ENCODE measurements at regions not wholly inside any gene's neighbourhood (a gene's known extent, or its start where the extent isn't known, plus 50 kb on each side); places are given as distances from the start of the nearest gene placed in this dataset.
"Not testable (repeated sequence)": the region's sequence is repeated elsewhere in the genome, so short reads cannot be mapped to it uniquely, and the experiment has no call there.

GRCh38 chr7:23913016-23913415, 203.0 kb downstream of the STK31 start:
- H3K9me3 Mint-ChIP-seq, result peaks cover 0 to 7% (median 5%) of the 10 kb centered on the region in 7 donors
- ATAC-seq (ENCODE audit: low read depth in 2 of 2), result no peak
- no peak overlapping the region for H3K27ac Mint-ChIP-seq
- H3K27me3 Mint-ChIP-seq, result peaks cover 2 to 9% (median 7%) of the 10 kb centered on the region in 3 donors
- no peak for DNase-seq
- no peaks in the 10 kb centered on the region for H3K4me1 Mint-ChIP-seq
- H3K36me3 Mint-ChIP-seq, result no peaks in the 10 kb centered on the region
- H3K4me3 Mint-ChIP-seq, result no peak overlapping the region

GRCh38 chr7:23915236-23915635, 205.2 kb downstream of the STK31 start:
- H3K4me1 Mint-ChIP-seq, result no peaks in the 10 kb centered on the region
- no peak overlapping the region for H3K4me3 Mint-ChIP-seq
- no peak overlapping the region for H3K27ac Mint-ChIP-seq
- no peaks in the 10 kb centered on the region for H3K36me3 Mint-ChIP-seq
- DNase-seq (no peak), ATAC-seq (ENCODE audit: low read depth in 2 of 2) (no peak)
- H3K27me3 Mint-ChIP-seq, result peaks cover 6 to 14% (median 6%) of the 10 kb centered on the region in 3 donors
- H3K9me3 Mint-ChIP-seq, result peaks cover 0 to 7% (median 5%) of the 10 kb centered on the region in 7 donors

- ATAC-seq (ENCODE audit: low read depth in 2 of 2) (no peak), DNase-seq (no peak)
- Mint-ChIP-seq H3K9me3 (no peaks in the 10 kb centered on the region), H3K36me3 (no peaks in the 10 kb centered on the region), H3K4me1 (no peaks in the 10 kb centered on the region), H3K4me3 (peak overlapping the region in 1 of 8 donors; percentile 23), H3K27me3 (peaks cover 6 to 14% (median 6%) of the 10 kb centered on the region in 3 donors), H3K27ac (no peak overlapping the region)
These were observed 208.3 kb downstream of the STK31 start for GRCh38 chr7:23918286-23918685.

DNA sequence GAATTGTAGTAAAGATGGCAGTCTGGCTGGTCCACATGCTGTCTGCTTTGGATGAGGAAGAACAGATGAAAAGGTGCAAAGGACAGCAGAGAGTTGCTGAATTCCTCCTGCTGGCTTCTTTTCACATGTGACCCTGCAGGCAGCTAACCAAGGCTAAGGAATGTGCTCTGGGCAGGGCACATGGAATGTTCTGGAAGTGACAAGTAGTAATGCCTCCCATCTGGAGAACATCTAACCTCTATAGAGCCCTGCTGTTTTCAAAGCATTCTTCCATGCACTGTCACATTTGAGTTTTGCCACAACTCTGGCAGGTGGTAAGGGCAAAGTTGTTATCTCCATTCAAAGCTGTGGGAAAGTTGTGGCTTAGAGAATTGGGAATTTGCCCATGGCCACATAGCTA, 208.8 kb downstream of the STK31 start:
- Mint-ChIP-seq H3K4me3 (no peak overlapping the region), H3K36me3 (no peaks in the 10 kb centered on the region), H3K27me3 (peaks cover 6 to 14% (median 6%) of the 10 kb centered on the region in 3 donors), H3K4me1 (no peaks in the 10 kb centered on the region), H3K9me3 (no peaks in the 10 kb centered on the region), H3K27ac (no peak overlapping the region)
- ATAC-seq (ENCODE audit: low read depth in 2 of 2) (no peak), DNase-seq (no peak)

DNA sequence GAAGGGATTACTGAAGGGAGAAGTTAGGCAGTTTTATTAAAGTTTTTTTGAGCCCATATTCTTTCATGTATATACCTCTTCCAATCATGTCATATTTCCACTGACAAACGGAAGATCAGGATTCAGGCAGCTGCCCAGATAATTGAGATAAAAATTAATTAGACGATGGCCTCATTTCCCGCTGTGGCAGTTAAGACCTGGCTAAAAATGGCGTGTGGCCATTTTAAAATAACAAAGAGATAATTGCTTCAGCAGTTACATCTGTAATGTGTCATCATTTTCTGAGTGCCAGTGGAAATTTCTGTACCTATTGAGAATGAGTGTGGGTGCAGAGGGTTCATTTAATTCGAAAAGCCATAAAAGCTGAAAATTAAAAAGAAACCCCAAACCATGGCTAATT, 215.1 kb downstream of the STK31 start:
- H3K4me3 Mint-ChIP-seq, result no peak overlapping the region
- H3K27me3 Mint-ChIP-seq, result peaks cover under 1 to 21% (median 5%) of the 10 kb centered on the region in 3 donors
- no peak overlapping the region for H3K27ac Mint-ChIP-seq
- H3K36me3 Mint-ChIP-seq, result no peaks in the 10 kb centered on the region
- ATAC-seq (ENCODE audit: low read depth in 2 of 2), result no peak
- no peaks in the 10 kb centered on the region for H3K4me1 Mint-ChIP-seq
- H3K9me3 Mint-ChIP-seq, result no peaks in the 10 kb centered on the region
- DNase-seq, result no peak

DNA sequence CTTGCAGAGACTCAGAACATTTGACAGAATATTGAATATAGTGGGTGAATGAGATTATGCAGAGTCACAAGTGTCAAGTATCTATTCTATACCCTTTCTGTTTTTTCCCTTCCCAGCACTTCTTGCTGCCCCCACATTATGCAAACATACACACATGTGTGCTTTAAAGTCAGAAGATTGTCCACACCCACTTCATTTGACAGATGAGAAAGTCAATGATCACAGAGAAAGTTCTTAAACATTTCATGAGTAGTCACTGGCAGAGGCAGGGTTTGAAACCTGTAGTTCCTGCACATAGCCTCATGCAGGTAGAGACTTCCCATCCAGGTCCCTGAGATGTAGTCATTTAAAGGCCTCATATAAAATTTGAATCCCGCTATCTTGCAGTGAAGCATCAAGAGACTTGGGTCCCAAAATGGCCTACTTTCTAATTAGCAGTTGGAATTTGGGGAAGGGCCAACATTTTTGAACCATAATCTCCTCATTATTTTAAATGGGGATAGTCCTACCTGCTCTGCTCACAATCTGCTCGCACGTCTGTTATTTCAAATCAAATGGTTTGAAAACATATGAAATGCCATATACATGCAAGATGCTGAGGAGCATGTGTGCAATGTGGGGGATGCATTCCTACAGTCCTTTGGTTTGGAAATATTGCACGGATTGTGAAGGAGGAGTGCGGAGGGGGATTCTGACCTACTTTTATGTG, 217.8 kb downstream of the STK31 start:
- no peaks in the 10 kb centered on the region for H3K36me3 Mint-ChIP-seq
- no peaks in the 10 kb centered on the region for H3K9me3 Mint-ChIP-seq
- H3K27me3 Mint-ChIP-seq, result peaks cover 5 to 21% (median 5%) of the 10 kb centered on the region in 3 donors
- no peak overlapping the region for H3K4me3 Mint-ChIP-seq
- H3K4me1 Mint-ChIP-seq, result no peaks in the 10 kb centered on the region
- DNase-seq, result no peak
- H3K27ac Mint-ChIP-seq, result peak overlapping the region in 2 of 6 donors; percentile 2 to 53
- ATAC-seq (ENCODE audit: low read depth in 2 of 2), result no peak

DNA sequence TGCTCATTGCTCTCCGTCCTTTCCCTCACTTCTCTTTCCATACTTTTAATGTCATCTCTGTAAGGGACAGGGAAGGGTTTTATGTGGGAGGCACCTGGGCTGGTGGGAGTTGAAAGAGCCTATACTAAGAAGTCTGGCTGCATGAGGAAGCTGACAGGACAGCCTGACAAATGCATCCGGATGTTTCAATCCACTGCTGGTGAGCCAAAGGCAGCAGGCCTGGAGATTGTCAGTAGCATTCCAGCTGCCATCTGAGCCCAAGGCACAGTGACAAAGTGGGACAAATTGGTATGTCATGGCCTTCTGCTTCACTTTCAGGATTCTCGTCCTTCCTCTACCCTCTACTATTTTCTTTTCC, 218.4 kb downstream of the STK31 start:
- no peak overlapping the region for H3K4me3 Mint-ChIP-seq
- peaks cover 5 to 21% (median 8%) of the 10 kb centered on the region in 3 donors for H3K27me3 Mint-ChIP-seq
- ATAC-seq (ENCODE audit: low read depth in 2 of 2) (no peak), DNase-seq (no peak)
- H3K36me3 Mint-ChIP-seq, result no peaks in the 10 kb centered on the region
- peak overlapping the region in 1 of 6 donors; percentile 53 for H3K27ac Mint-ChIP-seq
- no peaks in the 10 kb centered on the region for H3K4me1 Mint-ChIP-seq
- H3K9me3 Mint-ChIP-seq, result peaks cover 0 to 2% (median 0%) of the 10 kb centered on the region in 7 donors

DNA sequence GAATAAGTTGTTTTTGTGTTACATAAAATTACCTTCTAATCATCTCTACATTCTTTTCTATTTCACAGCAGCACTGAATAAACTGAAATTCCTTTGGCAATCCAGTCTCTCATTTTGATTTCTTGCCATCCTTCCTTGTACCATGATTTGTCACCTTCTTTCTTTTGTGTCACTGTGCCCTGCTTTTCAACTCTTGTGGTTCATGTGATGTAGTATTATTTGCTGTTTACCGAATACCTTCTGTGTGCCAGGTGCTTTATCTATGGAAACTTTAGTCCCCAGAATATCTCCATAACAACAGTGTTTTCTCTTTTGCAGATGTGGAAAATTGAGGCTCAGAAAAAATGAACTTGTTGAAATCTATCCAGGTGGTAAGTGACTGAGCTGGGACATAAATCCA, 220.3 kb downstream of the STK31 start:
- ATAC-seq (ENCODE audit: low read depth in 2 of 2) (no peak), DNase-seq (no peak)
- Mint-ChIP-seq H3K9me3 (peaks cover 0 to 11% (median 5%) of the 10 kb centered on the region in 7 donors), H3K4me1 (no peaks in the 10 kb centered on the region), H3K27me3 (peaks cover 6 to 15% (median 14%) of the 10 kb centered on the region in 3 donors), H3K36me3 (no peaks in the 10 kb centered on the region), H3K4me3 (no peak overlapping the region), H3K27ac (no peak overlapping the region)

DNA sequence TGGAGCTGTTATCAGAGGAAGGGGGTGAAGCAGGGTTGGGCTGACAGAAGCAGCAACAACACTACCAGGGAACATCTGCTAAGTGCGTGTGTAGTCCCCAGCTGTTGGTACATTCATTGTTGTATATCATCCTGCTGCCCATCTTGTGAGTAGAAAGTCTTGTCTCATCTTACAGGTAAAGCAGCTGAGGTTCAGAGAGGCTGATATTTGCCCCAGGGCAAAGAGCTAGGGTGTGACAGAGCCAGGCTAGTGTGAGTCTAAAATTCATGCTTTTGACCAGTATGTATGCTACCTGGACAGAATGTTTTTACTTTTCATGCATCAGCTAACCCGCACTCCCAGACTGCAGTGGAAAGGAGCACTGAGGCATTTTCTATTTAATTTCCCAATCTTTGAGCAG, 221.6 kb downstream of the STK31 start:
- DNase-seq (no peak), ATAC-seq (ENCODE audit: low read depth in 2 of 2) (no peak)
- Mint-ChIP-seq H3K4me3 (no peak overlapping the region), H3K36me3 (no peaks in the 10 kb centered on the region), H3K9me3 (peaks cover 0 to 13% (median 5%) of the 10 kb centered on the region in 7 donors), H3K27ac (no peak overlapping the region), H3K27me3 (peaks cover 10 to 15% (median 14%) of the 10 kb centered on the region in 3 donors), H3K4me1 (no peaks in the 10 kb centered on the region)

- H3K9me3 Mint-ChIP-seq, result peaks cover 0 to 20% (median 5%) of the 10 kb centered on the region in 7 donors
- H3K4me3 Mint-ChIP-seq, result no peak overlapping the region
- H3K4me1 Mint-ChIP-seq, result no peaks in the 10 kb centered on the region
- ATAC-seq (ENCODE audit: low read depth in 2 of 2) (no peak), DNase-seq (no peak)
- peaks cover 13 to 30% (median 24%) of the 10 kb centered on the region in 3 donors for H3K27me3 Mint-ChIP-seq
- H3K27ac Mint-ChIP-seq, result no peak overlapping the region
- H3K36me3 Mint-ChIP-seq, result no peaks in the 10 kb centered on the region
These were observed 228.2 kb downstream of the STK31 start for GRCh38 chr7:23938215-23938614.

- ATAC-seq (ENCODE audit: low read depth in 2 of 2) (no peak), DNase-seq (no peak)
- peaks cover 13 to 28% (median 26%) of the 10 kb centered on the region in 3 donors for H3K27me3 Mint-ChIP-seq
- peaks cover 0 to 20% (median 2%) of the 10 kb centered on the region in 7 donors for H3K9me3 Mint-ChIP-seq
- H3K36me3 Mint-ChIP-seq, result no peaks in the 10 kb centered on the region
- no peaks in the 10 kb centered on the region for H3K4me1 Mint-ChIP-seq
- no peak overlapping the region for H3K4me3 Mint-ChIP-seq
- no peak overlapping the region for H3K27ac Mint-ChIP-seq
These were observed 229.0 kb downstream of the STK31 start for GRCh38 chr7:23938937-23939552.

DNA sequence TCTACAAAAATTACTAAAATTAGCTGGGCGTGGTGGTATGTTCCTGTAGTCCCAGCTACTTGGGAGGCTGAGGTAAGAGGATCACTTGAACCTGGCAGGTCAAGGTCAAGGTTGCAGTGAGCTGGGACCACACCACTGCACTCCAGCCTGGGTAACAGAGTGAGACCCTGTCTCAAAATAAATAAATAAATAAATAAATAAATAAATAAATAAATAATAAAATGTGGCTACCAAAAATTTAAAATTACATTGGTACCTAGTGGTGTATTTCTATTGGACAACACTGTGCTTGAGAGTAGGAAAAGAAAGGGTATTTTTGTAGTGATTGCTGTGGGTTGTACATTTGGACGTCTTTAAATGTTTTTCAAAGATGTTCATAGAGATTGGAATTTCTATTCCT, 229.7 kb downstream of the STK31 start:
- DNase-seq; H3K4me3 Mint-ChIP-seq; H3K36me3 Mint-ChIP-seq; H3K4me1 Mint-ChIP-seq; H3K27ac Mint-ChIP-seq; ATAC-seq (ENCODE audit: low read depth in 2 of 2): not testable (repeated sequence)
- peaks cover 13 to 30% (median 28%) of the 10 kb centered on the region in 3 donors for H3K27me3 Mint-ChIP-seq
- H3K9me3 Mint-ChIP-seq, result peaks cover 3 to 20% (median 6%) of the 10 kb centered on the region in 7 donors

DNA sequence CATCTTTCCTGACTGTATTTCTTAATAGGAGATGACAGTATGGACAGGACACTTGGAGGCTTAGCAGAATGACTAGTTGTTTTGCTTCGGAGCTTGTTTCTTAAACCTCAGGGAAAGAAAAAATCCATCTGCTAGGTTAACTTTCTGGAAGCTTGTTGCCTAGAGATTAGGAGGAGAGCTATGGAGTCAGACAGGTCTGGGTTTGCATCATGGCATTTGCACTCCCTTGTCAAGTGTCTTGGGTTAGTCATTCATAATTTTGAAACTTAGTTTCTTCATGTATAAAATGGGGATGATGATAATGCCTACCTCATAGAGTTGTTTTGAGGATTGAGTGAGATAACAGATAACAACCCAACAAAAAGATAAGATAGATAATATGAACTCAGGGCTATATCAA, 231.5 kb downstream of the STK31 start:
- DNase-seq, result no peak

GRCh38 chr7:23942032-23942431, 232.0 kb downstream of the STK31 start:
- H3K4me1 Mint-ChIP-seq, result no peaks in the 10 kb centered on the region
- no peak for DNase-seq
- ATAC-seq (ENCODE audit: low read depth in 2 of 2), result no peak
- H3K36me3 Mint-ChIP-seq, result peaks cover 5 to 14% of the 10 kb centered on the region in 2 donors
- H3K27ac Mint-ChIP-seq, result no peak overlapping the region
- no peak overlapping the region for H3K4me3 Mint-ChIP-seq
- H3K27me3 Mint-ChIP-seq, result peaks cover 7 to 28% (median 27%) of the 10 kb centered on the region in 3 donors
- H3K9me3 Mint-ChIP-seq, result peaks cover 6 to 35% (median 17%) of the 10 kb centered on the region in 7 donors

More for the DNA sequence above, 231.5 kb downstream of the STK31 start:
- no peaks in the 10 kb centered on the region for H3K4me1 Mint-ChIP-seq
- H3K4me3 Mint-ChIP-seq, result no peak overlapping the region
- peaks cover under 1 to 10% of the 10 kb centered on the region in 2 donors for H3K36me3 Mint-ChIP-seq
- no peak for ATAC-seq (ENCODE audit: low read depth in 2 of 2)
- no peak overlapping the region for H3K27ac Mint-ChIP-seq
- H3K27me3 Mint-ChIP-seq, result peaks cover 7 to 28% (median 27%) of the 10 kb centered on the region in 3 donors
- peaks cover 3 to 30% (median 13%) of the 10 kb centered on the region in 7 donors for H3K9me3 Mint-ChIP-seq
